ENCODE measurements at regions not wholly inside any gene's neighbourhood (a gene's known extent, or its start where the extent isn't known, plus 50 kb on each side); places are given as distances from the start of the nearest gene placed in this dataset.

DNA sequence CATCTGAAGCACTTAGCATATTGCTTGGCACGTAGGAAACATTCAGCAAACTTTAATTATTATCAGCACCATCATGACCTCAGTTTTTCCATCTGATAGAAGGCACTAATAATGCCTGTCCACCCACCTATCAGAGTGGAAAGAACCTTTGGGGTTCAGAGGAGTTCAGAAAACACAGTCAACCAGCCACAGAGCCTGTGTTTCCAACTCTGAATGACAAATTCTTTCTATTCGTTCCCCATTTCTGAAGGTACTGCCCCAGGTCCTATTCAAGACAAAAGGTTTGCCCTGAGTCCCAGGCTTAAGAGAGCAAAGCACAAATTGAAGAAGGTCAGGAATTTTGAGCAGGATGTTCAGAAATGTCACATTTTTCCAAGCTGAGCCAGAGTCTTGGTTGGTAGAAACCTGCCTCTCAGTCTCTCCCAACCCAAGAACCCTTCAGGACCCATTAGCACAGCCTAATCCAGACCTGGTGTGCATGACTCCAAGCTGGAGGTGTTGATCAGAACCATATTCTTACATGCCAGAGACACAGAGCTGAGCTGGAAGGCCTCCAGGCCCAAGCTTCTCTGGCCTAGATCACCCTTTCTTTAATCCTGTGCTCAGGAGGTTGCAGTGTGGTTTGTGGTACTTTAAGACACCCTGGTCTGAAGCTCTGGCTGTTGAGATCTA lies 114.4 kb downstream of the TBX5 start:
- DNase-seq (ENCODE audit: low read depth) (no peak), FAIRE-seq (no peak)
- Histone ChIP-seq H3K36me3 (ENCODE audit: control insufficient read depth, insufficient read depth, low read length) (no peaks in the 10 kb centered on the region), H3K4me3 (ENCODE audit: low read depth, low read length) (no peak overlapping the region), H3K27me3 (ENCODE audit: control insufficient read depth, insufficient read depth, low read length) (no peaks in the 10 kb centered on the region)
- TF ChIP-seq, protein P1, sequence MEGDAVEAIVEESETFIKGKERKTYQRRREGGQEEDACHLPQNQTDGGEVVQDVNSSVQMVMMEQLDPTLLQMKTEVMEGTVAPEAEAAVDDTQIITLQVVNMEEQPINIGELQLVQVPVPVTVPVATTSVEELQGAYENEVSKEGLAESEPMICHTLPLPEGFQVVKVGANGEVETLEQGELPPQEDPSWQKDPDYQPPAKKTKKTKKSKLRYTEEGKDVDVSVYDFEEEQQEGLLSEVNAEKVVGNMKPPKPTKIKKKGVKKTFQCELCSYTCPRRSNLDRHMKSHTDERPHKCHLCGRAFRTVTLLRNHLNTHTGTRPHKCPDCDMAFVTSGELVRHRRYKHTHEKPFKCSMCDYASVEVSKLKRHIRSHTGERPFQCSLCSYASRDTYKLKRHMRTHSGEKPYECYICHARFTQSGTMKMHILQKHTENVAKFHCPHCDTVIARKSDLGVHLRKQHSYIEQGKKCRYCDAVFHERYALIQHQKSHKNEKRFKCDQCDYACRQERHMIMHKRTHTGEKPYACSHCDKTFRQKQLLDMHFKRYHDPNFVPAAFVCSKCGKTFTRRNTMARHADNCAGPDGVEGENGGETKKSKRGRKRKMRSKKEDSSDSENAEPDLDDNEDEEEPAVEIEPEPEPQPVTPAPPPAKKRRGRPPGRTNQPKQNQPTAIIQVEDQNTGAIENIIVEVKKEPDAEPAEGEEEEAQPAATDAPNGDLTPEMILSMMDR (IDR thresholded peaks at IDR 0.05; ENCODE audit: insufficient read depth, low read length, severe bottlenecking) = no peak

- H3K36me3 ChIP-seq (ENCODE audit: control insufficient read depth, insufficient read depth, low read length) = no peaks in the 10 kb centered on the region
- no peak for DNase-seq (ENCODE audit: low read depth)
- H3K27me3 ChIP-seq (ENCODE audit: control insufficient read depth, insufficient read depth, low read length) = no peaks in the 10 kb centered on the region
- no peak overlapping the region for H3K4me3 ChIP-seq (ENCODE audit: low read depth, low read length)
- no peak for FAIRE-seq
- TF ChIP-seq, protein P1 (IDR thresholded peaks at IDR 0.05; ENCODE audit: insufficient read depth, low read length, severe bottlenecking) = no peak
These were observed 118.0 kb downstream of the TBX5 start for GRCh38 chr12:114287821-114288525.

GRCh38 chr12:114286145-114286544 lies 119.8 kb downstream of the TBX5 start:
- TF ChIP-seq, protein P1 (IDR thresholded peaks at IDR 0.05; ENCODE audit: insufficient read depth, low read length, severe bottlenecking) = no peak
- H3K4me3 ChIP-seq (ENCODE audit: low read depth, low read length) = no peak overlapping the region
- H3K27me3 ChIP-seq (ENCODE audit: control insufficient read depth, insufficient read depth, low read length) = no peaks in the 10 kb centered on the region
- H3K36me3 ChIP-seq (ENCODE audit: control insufficient read depth, insufficient read depth, low read length) = no peaks in the 10 kb centered on the region
- FAIRE-seq (no peak), DNase-seq (ENCODE audit: low read depth) (no peak)

- Histone ChIP-seq H3K36me3 (ENCODE audit: control insufficient read depth, insufficient read depth, low read length) (no peaks in the 10 kb centered on the region), H3K4me3 (ENCODE audit: low read depth, low read length) (no peak overlapping the region), H3K27me3 (ENCODE audit: control insufficient read depth, insufficient read depth, low read length) (no peaks in the 10 kb centered on the region)
- TF ChIP-seq, protein P1 (IDR thresholded peaks at IDR 0.05; ENCODE audit: insufficient read depth, low read length, severe bottlenecking) = no peak
- FAIRE-seq = no peak
- no peak for DNase-seq (ENCODE audit: low read depth)
These were observed 120.4 kb downstream of the TBX5 start for GRCh38 chr12:114285554-114285953.

DNA sequence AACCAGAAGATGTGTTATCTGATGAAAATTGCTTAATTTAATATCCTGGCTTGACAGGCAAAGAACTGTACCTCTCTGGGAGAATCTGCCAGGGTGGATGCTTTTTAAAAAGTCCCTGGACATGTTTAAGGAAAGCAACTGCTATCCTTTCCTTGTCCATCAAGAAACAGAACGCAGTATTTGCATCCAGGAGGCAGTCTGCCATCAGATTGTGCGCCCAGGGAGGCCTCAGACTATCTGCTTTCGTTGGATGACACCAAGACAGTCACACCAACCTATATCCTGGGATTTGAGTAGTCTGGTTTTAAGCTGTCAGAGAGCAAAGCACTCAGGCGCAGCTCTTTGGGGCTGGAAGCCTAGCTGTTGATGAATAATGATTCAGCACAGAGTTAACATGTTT lies 121.9 kb downstream of the TBX5 start:
- TF ChIP-seq, protein P1 (IDR thresholded peaks at IDR 0.05; ENCODE audit: insufficient read depth, low read length, severe bottlenecking) = no peak
- no peak for FAIRE-seq
- Histone ChIP-seq H3K27me3 (ENCODE audit: control insufficient read depth, insufficient read depth, low read length) (no peaks in the 10 kb centered on the region), H3K36me3 (ENCODE audit: control insufficient read depth, insufficient read depth, low read length) (no peaks in the 10 kb centered on the region), H3K4me3 (ENCODE audit: low read depth, low read length) (no peak overlapping the region)
- no peak for DNase-seq (ENCODE audit: low read depth)

Data from bronchial epithelial cell (primary cell).